Fibroblast of lung (primary cell): ENCODE measurements at regions not wholly inside any gene's neighbourhood (a gene's known extent, or its start where the extent isn't known, plus 50 kb on each side); places are given as distances from the start of the nearest gene placed in this dataset.

Experiments used
- EZH2 ChIP-seq: IDR thresholded peaks from 2 replicates; pipeline ENCODE4 v1.5.1; 2012; ENCODE audit warnings: low read length, control low read depth, mild to moderate bottlenecking; ENCODE audit errors: missing control alignments
- TF ChIP-seq, protein P1 (sequence below), 2 donors: IDR thresholded peaks in 1 of 2; conservative IDR thresholded peaks in 1 of 2; 1 replicate in 1 of 2; 2 replicates in 1 of 2; pipeline ENCODE4 v1.5.1; 2011 to 2012; ENCODE audit warnings: low read length in 2 of 2, control low read depth in 1 of 2, inconsistent platforms in 1 of 2, low read depth in 1 of 2, mild to moderate bottlenecking in 1 of 2

DNA sequence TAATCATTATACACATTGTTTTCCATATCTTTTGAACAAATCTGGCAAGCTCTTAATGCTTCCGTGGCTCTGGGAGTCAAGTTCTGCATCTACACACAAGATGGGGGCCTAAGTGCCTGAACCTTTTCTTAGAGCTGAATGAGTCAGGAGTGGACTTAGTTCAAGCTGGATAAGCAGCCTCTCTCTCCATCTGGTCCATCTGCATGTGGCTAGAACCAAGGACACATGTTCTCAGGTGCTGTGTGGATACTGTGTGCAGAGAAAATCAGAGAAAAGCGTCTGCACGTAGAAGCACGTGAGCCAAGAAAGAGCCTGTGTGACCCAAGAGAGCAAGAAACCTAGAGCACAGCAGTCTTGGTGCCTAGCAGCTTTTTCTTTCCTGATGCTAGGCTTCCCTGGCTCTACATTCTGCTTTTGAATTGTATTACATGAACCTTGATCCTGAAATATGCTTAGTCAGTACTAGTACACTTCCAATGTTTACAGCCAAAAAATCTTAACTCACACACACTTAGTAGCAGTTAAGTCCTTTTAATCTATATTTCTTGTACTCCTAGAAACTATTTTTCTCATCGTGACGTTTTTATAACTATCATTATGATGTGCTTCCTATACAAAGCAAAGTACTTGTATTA, 1798.9 kb downstream of the MAT2B start:
- TF ChIP-seq, protein P1, sequence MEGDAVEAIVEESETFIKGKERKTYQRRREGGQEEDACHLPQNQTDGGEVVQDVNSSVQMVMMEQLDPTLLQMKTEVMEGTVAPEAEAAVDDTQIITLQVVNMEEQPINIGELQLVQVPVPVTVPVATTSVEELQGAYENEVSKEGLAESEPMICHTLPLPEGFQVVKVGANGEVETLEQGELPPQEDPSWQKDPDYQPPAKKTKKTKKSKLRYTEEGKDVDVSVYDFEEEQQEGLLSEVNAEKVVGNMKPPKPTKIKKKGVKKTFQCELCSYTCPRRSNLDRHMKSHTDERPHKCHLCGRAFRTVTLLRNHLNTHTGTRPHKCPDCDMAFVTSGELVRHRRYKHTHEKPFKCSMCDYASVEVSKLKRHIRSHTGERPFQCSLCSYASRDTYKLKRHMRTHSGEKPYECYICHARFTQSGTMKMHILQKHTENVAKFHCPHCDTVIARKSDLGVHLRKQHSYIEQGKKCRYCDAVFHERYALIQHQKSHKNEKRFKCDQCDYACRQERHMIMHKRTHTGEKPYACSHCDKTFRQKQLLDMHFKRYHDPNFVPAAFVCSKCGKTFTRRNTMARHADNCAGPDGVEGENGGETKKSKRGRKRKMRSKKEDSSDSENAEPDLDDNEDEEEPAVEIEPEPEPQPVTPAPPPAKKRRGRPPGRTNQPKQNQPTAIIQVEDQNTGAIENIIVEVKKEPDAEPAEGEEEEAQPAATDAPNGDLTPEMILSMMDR (conservative IDR thresholded peaks at IDR 0.05 in 1 of 2, IDR thresholded peaks at IDR 0.05 in 1 of 2; ENCODE audit: low read depth in 1 of 2, low read length in 2 of 2), result no peak
- no peak for TF ChIP-seq EZH2
